ENCODE measurements at regions not wholly inside any gene's neighbourhood (a gene's known extent, or its start where the extent isn't known, plus 50 kb on each side); places are given as distances from the start of the nearest gene placed in this dataset.

GRCh38 chr11:92808022-92808421, 161.4 kb upstream of the MTNR1B start:
- TF ChIP-seq ATF6 (CRISPR knock-in tag; IDR thresholded peaks at IDR 0.05) (no peak), BRF2 (IDR thresholded peaks at IDR 0.05; ENCODE audit: borderline replicate concordance, insufficient read depth, insufficient read length) (no peak), ZNF274 (IDR thresholded peaks at IDR 0.05; ENCODE audit: borderline replicate concordance, low read depth, low read length) (no peak), CBX1 (IDR thresholded peaks at IDR 0.05; ENCODE audit: low read depth) (no peak), ARID3A (IDR thresholded peaks at IDR 0.05; ENCODE audit: borderline replicate concordance, low read depth, low read length) (no peak)

Data from K562 (cell line).